Activated CD8-positive, alpha-beta T cell treated with anti-CD3 and anti-CD28 coated beads for 36 hours (primary cell): ENCODE measurements at regions not wholly inside any gene's neighbourhood (a gene's known extent, or its start where the extent isn't known, plus 50 kb on each side); places are given as distances from the start of the nearest gene placed in this dataset.

Source experiments
- ATAC-seq: fragments of 200-7000 bp; cut with Tn5 transposase; one replicate; pipeline ENCODE4 v1.10.0; 2021; ENCODE audit warnings: mild to moderate bottlenecking, moderate library complexity
- CTCF ChIA-PET: fragments of 350-600 bp; sonication (Branson Sonifier 250); formaldehyde crosslinking; loops from one replicate; lab custom pipeline; 2021; ENCODE audit warnings: antibody characterized with exemption; lab: Charles Lee
- POLR2A ChIA-PET: fragments of 350-600 bp; sonication (Branson Sonifier 250); formaldehyde crosslinking; loops from one replicate; lab custom pipeline; 2021; ENCODE audit warnings: antibody characterized with exemption; lab: Charles Lee
- DNase-seq: peaks from one replicate; pipeline ENCODE4 v3.0.0-alpha.2; 2020
- H3K27ac Mint-ChIP-seq: one replicate; pipeline ENCODE4 v1.8.0; 2021; ENCODE audit warnings: mild to moderate bottlenecking, mixed read lengths
- H3K27me3 Mint-ChIP-seq: one replicate; pipeline ENCODE4 v1.8.0; 2021; ENCODE audit warnings: mixed read lengths
- H3K36me3 Mint-ChIP-seq: one replicate; pipeline ENCODE4 v1.8.0; 2021; ENCODE audit warnings: low read depth, mixed read lengths
- H3K4me1 Mint-ChIP-seq: one replicate; pipeline ENCODE4 v1.8.0; 2021; ENCODE audit warnings: low read depth, mixed read lengths
- H3K4me3 Mint-ChIP-seq: one replicate; pipeline ENCODE4 v1.8.0; 2021; ENCODE audit warnings: mild to moderate bottlenecking, moderate library complexity, mixed read lengths
- H3K9me3 Mint-ChIP-seq: one replicate; pipeline ENCODE4 v1.8.0; 2021; ENCODE audit warnings: mixed read lengths
- intact Hi-C: fragments of 100-400 bp; cut with micrococcal nuclease; formaldehyde crosslinking; loops from one replicate; pipeline ENCODE4 v1.10.0; 2022
- TF ChIP-seq, protein P1 (sequence below): fragments of 200-600 bp; IDR thresholded peaks from one replicate; pipeline ENCODE4 v1.8.0; 2022; ENCODE audit warnings: antibody characterized with exemption, mild to moderate bottlenecking

DNA sequence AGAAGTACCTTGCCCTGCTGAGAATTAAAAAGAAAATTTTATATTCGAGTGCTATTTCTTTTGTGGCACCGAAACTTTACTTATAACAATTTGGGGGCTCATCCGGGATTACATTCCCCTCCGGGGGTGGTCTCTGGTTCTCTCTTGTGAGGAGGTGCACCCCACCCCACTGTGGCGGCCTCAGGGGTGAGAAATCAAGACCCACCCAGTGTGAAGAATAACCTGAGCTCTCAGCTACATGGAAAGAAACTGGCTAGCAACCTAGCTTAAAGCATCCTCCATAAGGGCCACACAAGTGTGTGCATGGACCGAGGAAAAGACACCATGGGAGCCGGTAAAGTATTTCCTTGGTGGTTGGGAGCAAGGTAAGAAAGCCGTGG lies 50.9 kb upstream of the ANKRD10 start:
- intact Hi-C loops, result loop anchor here (5.0 kb wide), 1 partner anchor 48 kb away; the partner anchor contains the start of gene ANKRD10

DNA sequence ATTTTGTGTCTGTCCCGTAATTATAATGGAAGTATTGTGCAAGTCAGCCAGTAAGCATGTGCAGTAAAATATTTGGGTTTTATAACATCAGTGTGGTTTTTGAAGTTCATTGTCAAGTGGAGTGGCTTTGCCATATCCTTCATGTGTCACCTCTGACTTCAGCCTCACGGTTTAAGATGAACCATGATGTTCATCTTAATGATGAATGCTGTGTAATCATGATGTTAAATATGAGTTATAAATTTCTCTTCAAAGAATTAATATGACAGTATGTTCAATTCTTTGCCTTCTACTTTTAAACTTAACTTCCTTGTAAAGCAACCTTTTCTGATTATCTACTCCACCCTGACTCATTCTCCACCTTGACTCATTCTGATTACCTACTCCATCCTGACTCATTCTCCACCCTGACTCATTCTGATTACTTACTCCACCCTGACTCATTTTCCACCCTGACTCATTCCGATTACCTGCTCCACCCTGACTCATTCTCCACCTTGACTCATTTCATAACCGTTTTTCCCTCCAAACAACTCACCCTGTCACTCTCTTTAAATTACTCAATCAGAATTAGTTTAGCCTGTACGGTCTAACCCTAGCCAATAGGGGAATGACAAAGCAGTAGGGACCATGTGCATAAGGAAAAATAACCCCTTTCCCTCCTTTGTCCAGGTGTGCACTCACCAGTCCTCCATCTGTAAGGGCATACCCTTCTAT lies 50.3 kb upstream of the ANKRD10 start:
- POLR2A ChIA-PET, result no interaction called here
- peaks cover 16% of the 10 kb centered on the region for H3K4me1 Mint-ChIP-seq
- peak; percentile 64 for DNase-seq

More for the DNA sequence above, 50.9 kb upstream of the ANKRD10 start:
- ChIA-PET CTCF (no interaction called here), POLR2A (no interaction called here)
- DNase-seq, result no peak
- Mint-ChIP-seq H3K27ac (peak overlapping the region; percentile 88), H3K27me3 (peaks cover 20% of the 10 kb centered on the region), H3K9me3 (peaks cover 41% of the 10 kb centered on the region), H3K4me1 (peaks cover 16% of the 10 kb centered on the region), H3K36me3 (peaks cover 16% of the 10 kb centered on the region), H3K4me3 (no peak overlapping the region)
- TF ChIP-seq, protein P1, sequence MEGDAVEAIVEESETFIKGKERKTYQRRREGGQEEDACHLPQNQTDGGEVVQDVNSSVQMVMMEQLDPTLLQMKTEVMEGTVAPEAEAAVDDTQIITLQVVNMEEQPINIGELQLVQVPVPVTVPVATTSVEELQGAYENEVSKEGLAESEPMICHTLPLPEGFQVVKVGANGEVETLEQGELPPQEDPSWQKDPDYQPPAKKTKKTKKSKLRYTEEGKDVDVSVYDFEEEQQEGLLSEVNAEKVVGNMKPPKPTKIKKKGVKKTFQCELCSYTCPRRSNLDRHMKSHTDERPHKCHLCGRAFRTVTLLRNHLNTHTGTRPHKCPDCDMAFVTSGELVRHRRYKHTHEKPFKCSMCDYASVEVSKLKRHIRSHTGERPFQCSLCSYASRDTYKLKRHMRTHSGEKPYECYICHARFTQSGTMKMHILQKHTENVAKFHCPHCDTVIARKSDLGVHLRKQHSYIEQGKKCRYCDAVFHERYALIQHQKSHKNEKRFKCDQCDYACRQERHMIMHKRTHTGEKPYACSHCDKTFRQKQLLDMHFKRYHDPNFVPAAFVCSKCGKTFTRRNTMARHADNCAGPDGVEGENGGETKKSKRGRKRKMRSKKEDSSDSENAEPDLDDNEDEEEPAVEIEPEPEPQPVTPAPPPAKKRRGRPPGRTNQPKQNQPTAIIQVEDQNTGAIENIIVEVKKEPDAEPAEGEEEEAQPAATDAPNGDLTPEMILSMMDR, result no peak
- no peak for ATAC-seq

More for the DNA sequence above, 50.3 kb upstream of the ANKRD10 start:
- CTCF ChIA-PET, result no interaction called here
- H3K27me3 Mint-ChIP-seq, result peaks cover 16% of the 10 kb centered on the region
- peaks cover 42% of the 10 kb centered on the region for H3K9me3 Mint-ChIP-seq
- peak overlapping the region; percentile 6 for H3K4me3 Mint-ChIP-seq
- peak overlapping the region; percentile 88 for H3K27ac Mint-ChIP-seq
- peak; percentile 91 for ATAC-seq
- TF ChIP-seq, protein P1, result no peak
- intact Hi-C loops, result loop anchor here (5.0 kb wide), 1 partner anchor 48 kb away; the partner anchor contains the start of gene ANKRD10
- peaks cover 16% of the 10 kb centered on the region for H3K36me3 Mint-ChIP-seq
